A673 (cell line): ENCODE measurements at regions not wholly inside any gene's neighbourhood (a gene's known extent, or its start where the extent isn't known, plus 50 kb on each side); places are given as distances from the start of the nearest gene placed in this dataset.

Experiments
- BruUV-seq: library from RNA; stranded (reverse); fragments of 400-500 nt; replicated peaks from 2 replicates; lab custom pipeline; 2021; lab: Mats Ljungman, UMichigan
- CTCF ChIA-PET: fragments of 300-600 bp; sonication (Branson Sonifier 250); formaldehyde crosslinking; loops from one replicate; lab custom pipeline; 2022; ENCODE audit warnings: antibody characterized with exemption; lab: Charles Lee
- POLR2A ChIA-PET: fragments of 300-600 bp; sonication (Branson Sonifier 250); formaldehyde crosslinking; loops from one replicate; lab custom pipeline; 2022; ENCODE audit warnings: antibody characterized with exemption; ENCODE audit not compliant: low non-redundant PET; lab: Charles Lee
- DNase-seq: peaks from one replicate; pipeline ENCODE4 v3.0.0-alpha.2; 2015; ENCODE audit warnings: low spot score
- H3K27ac ChIP-seq: fragments of 200-600 bp; sonication (generic); 2 replicates; pipeline ENCODE4 v1.5.1; 2016; ENCODE audit warnings: mixed run types, low read depth, mild to moderate bottlenecking, mixed read lengths, antibody characterized with exemption, low read length; ENCODE audit not compliant: poor library complexity, severe bottlenecking
- H3K27me3 ChIP-seq: fragments of 200-600 bp; sonication (generic); replicated peaks from 2 replicates; pipeline ENCODE4 v1.6.1; 2017; ENCODE audit warnings: mixed run types, low read depth, mild to moderate bottlenecking, mixed read lengths, antibody characterized with exemption, low read length; ENCODE audit not compliant: insufficient read depth, poor library complexity
- H3K36me3 ChIP-seq: fragments of 200-600 bp; sonication (generic); 2 replicates; pipeline ENCODE4 v1.6.1; 2016; ENCODE audit warnings: mixed run types, mild to moderate bottlenecking, mixed read lengths, antibody characterized with exemption, low read length; ENCODE audit not compliant: insufficient read depth, poor library complexity, severe bottlenecking
- H3K4me1 ChIP-seq: fragments of 200-600 bp; sonication (generic); 2 replicates; pipeline ENCODE4 v1.6.1; 2017; ENCODE audit warnings: mixed run types, mild to moderate bottlenecking, mixed read lengths, antibody characterized with exemption, low read length; ENCODE audit not compliant: insufficient read depth, poor library complexity, severe bottlenecking
- H3K4me3 ChIP-seq: fragments of 200-600 bp; sonication (generic); 2 replicates; pipeline ENCODE4 v1.5.1; 2016; ENCODE audit warnings: low read depth, mixed run types, mild to moderate bottlenecking, mixed read lengths, low read length; ENCODE audit not compliant: poor library complexity, severe bottlenecking
- H3K9me3 ChIP-seq: fragments of 200-600 bp; sonication (generic); 2 replicates; pipeline ENCODE4 v1.6.1; 2016; ENCODE audit warnings: mixed run types, low read depth, mild to moderate bottlenecking, mixed read lengths, antibody characterized with exemption, low read length; ENCODE audit not compliant: poor library complexity, severe bottlenecking
- CTCF ChIP-seq: fragments of 300-800, 200-600 bp; sonication (generic); conservative IDR thresholded peaks from 2 replicates; pipeline ENCODE4 v1.5.1; 2017; ENCODE audit warnings: low read depth, mild to moderate bottlenecking, antibody characterized with exemption, low read length, moderate library complexity, mixed read lengths
- EZH2 ChIP-seq: fragments of 200-600 bp; sonication (generic); IDR thresholded peaks from 2 replicates; pipeline ENCODE4 v1.6.1; 2017; ENCODE audit warnings: borderline replicate concordance, low read depth, mild to moderate bottlenecking, mixed read lengths, antibody characterized with exemption, low read length; ENCODE audit not compliant: poor library complexity, severe bottlenecking
- intact Hi-C: fragments of 100-400 bp; cut with micrococcal nuclease; formaldehyde crosslinking; loops from one replicate; pipeline ENCODE4 v1.10.0; 2022; ENCODE audit not compliant: unreplicated experiment

GRCh38 chr4:55752810-55753209, 66.8 kb upstream of the EXOC1L start:
- intact Hi-C loops: no loop called here
- no peaks in the 10 kb centered on the region for H3K27me3 ChIP-seq
- ChIA-PET CTCF (no interaction called here), POLR2A (no interaction called here)
- no peaks in the 10 kb centered on the region for H3K9me3 ChIP-seq
- no TSS peak for BruUV-seq
- no peak for TF ChIP-seq CTCF
- H3K27ac ChIP-seq: no peak overlapping the region
- H3K36me3 ChIP-seq: no peaks in the 10 kb centered on the region
- H3K4me1 ChIP-seq: no peaks in the 10 kb centered on the region
- no peak for DNase-seq
- H3K4me3 ChIP-seq: no peak overlapping the region

- BruUV-seq: no TSS peak
- Histone ChIP-seq H3K36me3 (no peaks in the 10 kb centered on the region), H3K9me3 (no peaks in the 10 kb centered on the region), H3K27ac (no peak overlapping the region), H3K4me3 (no peak overlapping the region), H3K4me1 (no peaks in the 10 kb centered on the region), H3K27me3 (no peaks in the 10 kb centered on the region)
- ChIA-PET CTCF (no interaction called here), POLR2A (no interaction called here)
- no peak for DNase-seq
- intact Hi-C loops: no loop called here
- TF ChIP-seq CTCF (no peak), EZH2 (no peak)
These were observed 65.7 kb upstream of the EXOC1L start for GRCh38 chr4:55753856-55754255.

GRCh38 chr4:55754754-55755350, 64.7 kb upstream of the EXOC1L start:
- Histone ChIP-seq H3K4me3 (no peak overlapping the region), H3K4me1 (no peaks in the 10 kb centered on the region), H3K9me3 (no peaks in the 10 kb centered on the region), H3K27me3 (no peaks in the 10 kb centered on the region), H3K36me3 (no peaks in the 10 kb centered on the region), H3K27ac (no peak overlapping the region)
- BruUV-seq: no TSS peak
- TF ChIP-seq EZH2 (no peak), CTCF (no peak)
- ChIA-PET POLR2A (no interaction called here), CTCF (no interaction called here)
- intact Hi-C loops: no loop called here
- DNase-seq: peak; percentile 61
